Suprapubic skin (tissue), 4 donors: ENCODE measurements at regions not wholly inside any gene's neighbourhood (a gene's known extent, or its start where the extent isn't known, plus 50 kb on each side); places are given as distances from the start of the nearest gene placed in this dataset.
"Not testable (repeated sequence)": the region's sequence is repeated elsewhere in the genome, so short reads cannot be mapped to it uniquely, and the experiment has no call there.

Experiments
- DNase-seq, 2 donors: peaks; one replicate each; pipeline ENCODE4 v3.0.0-alpha.2; 2019; ENCODE audit warnings: low spot score in 2 of 2
- H3K27ac ChIP-seq: fragments of 200-600 bp; sonication (generic); one replicate; pipeline ENCODE4 v1.5.1; 2019
- H3K27me3 ChIP-seq: fragments of 200-600 bp; sonication (generic); one replicate; pipeline ENCODE4 v1.5.1; 2019
- H3K36me3 ChIP-seq: fragments of 200-600 bp; sonication (generic); one replicate; pipeline ENCODE4 v1.5.1; 2019
- H3K4me1 ChIP-seq: fragments of 200-600 bp; sonication (generic); one replicate; pipeline ENCODE4 v1.5.1; 2019
- H3K4me3 ChIP-seq: fragments of 200-600 bp; sonication (generic); one replicate; pipeline ENCODE4 v1.5.1; 2019; ENCODE audit warnings: mild to moderate bottlenecking
- H3K9me3 ChIP-seq: fragments of 200-600 bp; sonication (generic); one replicate; pipeline ENCODE4 v1.5.1; 2019
- EP300 ChIP-seq: sonication (generic); formaldehyde crosslinking; IDR thresholded peaks from one replicate; pipeline ENCODE4 v1.6.1; 2017; ENCODE audit warnings: antibody characterized with exemption
- POLR2A ChIP-seq, 2 donors: fragments of 450-650 bp; IDR thresholded peaks; one replicate each; pipeline ENCODE4 v1.6.1; 2017; ENCODE audit warnings: antibody characterized with exemption in 2 of 2, mild to moderate bottlenecking in 2 of 2, moderate library complexity in 2 of 2
- POLR2AphosphoS5 ChIP-seq, 3 donors: sonication (generic); formaldehyde crosslinking; IDR thresholded peaks; one replicate each; pipeline ENCODE4 v1.6.1; 2017; ENCODE audit warnings: antibody characterized with exemption in 3 of 3
- WGBS: methylation state at CpG from one replicate; pipeline ENCODE4 v1.1.5; 2018; 5-methylcytosine and 5-hydroxymethylcytosine counted together
- TF ChIP-seq, protein P1 (sequence below), 2 donors: fragments of 200-600 bp in 1 of 2; fragments of 450-650 bp in 1 of 2; sonication (generic) in 1 of 2; IDR thresholded peaks; one replicate each; pipeline ENCODE4 v1.5.1; 2016 to 2019; ENCODE audit warnings: antibody characterized with exemption in 2 of 2, mild to moderate bottlenecking in 1 of 2, moderate library complexity in 1 of 2

DNA sequence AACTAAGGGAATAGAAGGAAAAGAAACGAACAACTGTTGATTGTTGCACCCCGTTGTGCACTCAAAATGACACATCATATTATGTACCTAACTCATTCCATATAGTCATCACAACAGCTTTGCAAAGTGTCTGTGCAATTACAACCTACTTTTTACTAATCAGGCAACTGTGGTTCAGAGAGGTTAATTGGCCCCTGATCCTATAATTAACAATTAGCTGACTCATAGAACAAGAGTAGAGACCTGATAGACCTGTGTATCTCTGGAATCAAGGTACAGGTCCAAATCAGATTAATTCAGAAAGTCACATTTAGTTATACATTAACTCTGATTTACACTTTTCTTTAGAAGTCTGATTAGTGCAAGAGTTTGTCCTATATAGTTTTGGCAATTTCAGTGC lies 122.5 kb upstream of the CDK13 start:
- DNase-seq: no peak
- H3K27me3 ChIP-seq: peaks cover 15% of the 10 kb centered on the region
- H3K4me1 ChIP-seq: peaks cover under 1% of the 10 kb centered on the region
- H3K27ac ChIP-seq: no peak overlapping the region
- H3K36me3 ChIP-seq: no peaks in the 10 kb centered on the region
- TF ChIP-seq POLR2AphosphoS5 (IDR thresholded peaks at IDR 0.05) (no peak), EP300 (no peak)
- TF ChIP-seq, protein P1, sequence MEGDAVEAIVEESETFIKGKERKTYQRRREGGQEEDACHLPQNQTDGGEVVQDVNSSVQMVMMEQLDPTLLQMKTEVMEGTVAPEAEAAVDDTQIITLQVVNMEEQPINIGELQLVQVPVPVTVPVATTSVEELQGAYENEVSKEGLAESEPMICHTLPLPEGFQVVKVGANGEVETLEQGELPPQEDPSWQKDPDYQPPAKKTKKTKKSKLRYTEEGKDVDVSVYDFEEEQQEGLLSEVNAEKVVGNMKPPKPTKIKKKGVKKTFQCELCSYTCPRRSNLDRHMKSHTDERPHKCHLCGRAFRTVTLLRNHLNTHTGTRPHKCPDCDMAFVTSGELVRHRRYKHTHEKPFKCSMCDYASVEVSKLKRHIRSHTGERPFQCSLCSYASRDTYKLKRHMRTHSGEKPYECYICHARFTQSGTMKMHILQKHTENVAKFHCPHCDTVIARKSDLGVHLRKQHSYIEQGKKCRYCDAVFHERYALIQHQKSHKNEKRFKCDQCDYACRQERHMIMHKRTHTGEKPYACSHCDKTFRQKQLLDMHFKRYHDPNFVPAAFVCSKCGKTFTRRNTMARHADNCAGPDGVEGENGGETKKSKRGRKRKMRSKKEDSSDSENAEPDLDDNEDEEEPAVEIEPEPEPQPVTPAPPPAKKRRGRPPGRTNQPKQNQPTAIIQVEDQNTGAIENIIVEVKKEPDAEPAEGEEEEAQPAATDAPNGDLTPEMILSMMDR (IDR thresholded peaks at IDR 0.05): no peak
- no peaks in the 10 kb centered on the region for H3K9me3 ChIP-seq
- no peak overlapping the region for H3K4me3 ChIP-seq
- 78% methylated on average over 2 of the region's 2 CpGs for WGBS

DNA sequence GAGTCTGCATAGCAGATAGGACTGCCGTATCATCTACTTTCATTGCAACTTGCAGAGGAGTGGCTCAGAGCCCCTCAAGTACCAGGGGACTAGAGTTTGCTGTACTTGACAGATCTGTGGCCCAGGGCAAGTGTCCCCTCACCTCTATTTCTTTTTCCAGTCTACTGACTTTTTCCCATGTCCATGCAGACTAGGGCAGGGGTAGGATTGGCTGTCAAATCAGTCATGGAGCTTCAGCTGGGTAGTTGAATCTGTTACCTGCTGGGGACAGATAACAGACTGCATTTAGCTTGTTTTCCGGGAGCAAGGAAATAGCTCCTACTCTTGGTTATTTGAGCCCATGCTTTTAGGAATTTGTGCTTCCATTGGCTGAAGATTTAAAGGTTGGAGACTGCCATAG lies 121.0 kb upstream of the CDK13 start:
- no peaks in the 10 kb centered on the region for H3K36me3 ChIP-seq
- WGBS: 89% methylated on average over 2 of the region's 2 CpGs
- TF ChIP-seq EP300 (no peak), POLR2AphosphoS5 (IDR thresholded peaks at IDR 0.05) (no peak), POLR2A (IDR thresholded peaks at IDR 0.05) (no peak)
- TF ChIP-seq, protein P1 (IDR thresholded peaks at IDR 0.05): no peak
- H3K4me3 ChIP-seq: no peak overlapping the region
- no peak for DNase-seq
- peaks cover 23% of the 10 kb centered on the region for H3K27me3 ChIP-seq
- no peak overlapping the region for H3K27ac ChIP-seq
- H3K4me1 ChIP-seq: peaks cover 10% of the 10 kb centered on the region
- no peaks in the 10 kb centered on the region for H3K9me3 ChIP-seq

DNA sequence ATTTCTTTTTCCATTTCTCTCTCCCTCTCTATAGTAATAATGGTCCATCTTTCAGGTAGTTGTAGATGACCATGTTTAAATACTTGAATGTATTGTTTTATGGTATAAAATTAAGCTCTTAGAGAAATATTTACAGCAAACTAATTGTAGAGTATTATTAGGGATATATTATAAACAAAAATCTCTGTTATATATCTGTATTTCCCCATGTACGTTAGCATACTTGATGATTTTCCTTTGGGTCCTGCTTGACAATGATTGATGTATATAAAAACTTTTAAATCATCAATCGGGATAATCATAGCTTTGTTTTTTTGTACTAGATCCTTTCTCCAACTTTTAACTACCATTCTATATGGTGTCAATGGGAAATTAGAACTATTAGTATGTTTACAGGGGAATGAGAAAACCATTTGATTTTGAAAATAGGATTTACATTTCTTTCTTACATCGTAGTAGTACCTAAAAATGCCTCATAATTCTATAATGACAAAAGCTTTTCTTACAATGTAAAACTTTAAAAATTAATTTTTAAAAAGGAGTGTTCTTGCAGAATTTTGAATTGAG lies 117.5 kb upstream of the CDK13 start:
- H3K27ac ChIP-seq: no peak overlapping the region
- no peaks in the 10 kb centered on the region for H3K9me3 ChIP-seq
- H3K36me3 ChIP-seq: no peaks in the 10 kb centered on the region
- 62% methylated on average over 3 of the region's 3 CpGs for WGBS
- H3K27me3 ChIP-seq: peaks cover 21% of the 10 kb centered on the region
- peaks cover 10% of the 10 kb centered on the region for H3K4me1 ChIP-seq
- no peak for DNase-seq
- H3K4me3 ChIP-seq: peak overlapping the region; percentile 52
- TF ChIP-seq, protein P1 (IDR thresholded peaks at IDR 0.05): no peak
- TF ChIP-seq POLR2AphosphoS5 (IDR thresholded peaks at IDR 0.05) (no peak), EP300 (no peak), POLR2A (IDR thresholded peaks at IDR 0.05) (no peak)

DNA sequence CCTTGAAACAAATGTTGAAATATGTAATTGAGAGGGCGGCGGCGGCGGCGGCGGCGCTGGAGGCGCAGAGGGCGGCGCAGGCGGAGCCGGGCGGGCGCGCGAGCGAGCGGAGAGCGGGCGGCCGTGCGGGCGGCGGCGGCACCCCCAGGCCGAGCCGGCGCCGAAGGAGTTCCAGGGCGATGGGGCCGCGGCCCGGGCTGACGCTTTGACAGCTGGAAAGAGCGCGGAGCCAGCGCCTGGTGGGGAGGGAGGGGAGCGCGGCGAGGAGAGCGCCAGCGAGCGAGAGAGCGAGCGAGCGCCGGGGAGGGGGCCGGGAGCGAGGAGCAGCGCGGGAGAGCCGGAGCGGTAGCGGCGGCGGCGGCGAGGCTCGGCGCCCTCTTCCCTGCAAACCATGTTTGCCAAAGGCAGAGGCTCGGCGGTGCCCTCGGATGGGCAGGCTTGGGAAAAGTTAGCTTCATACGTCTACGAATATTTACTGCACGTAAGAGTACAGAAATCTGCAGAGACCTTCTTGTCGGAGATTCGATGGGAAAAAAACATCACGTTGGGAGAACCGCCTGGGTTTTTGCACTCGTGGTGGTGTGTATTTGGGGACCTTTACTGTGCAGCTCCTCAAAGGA lies 116.8 kb upstream of the CDK13 start:
- not testable (repeated sequence) for H3K27ac ChIP-seq, H3K9me3 ChIP-seq, H3K36me3 ChIP-seq, H3K4me1 ChIP-seq
- peaks cover 21% of the 10 kb centered on the region for H3K27me3 ChIP-seq
- under 1% methylated on average over 70 of the region's 71 CpGs for WGBS
- DNase-seq: peak in 1 of 2 donors; percentile 59
- peak overlapping the region; percentile 52 for H3K4me3 ChIP-seq

DNA sequence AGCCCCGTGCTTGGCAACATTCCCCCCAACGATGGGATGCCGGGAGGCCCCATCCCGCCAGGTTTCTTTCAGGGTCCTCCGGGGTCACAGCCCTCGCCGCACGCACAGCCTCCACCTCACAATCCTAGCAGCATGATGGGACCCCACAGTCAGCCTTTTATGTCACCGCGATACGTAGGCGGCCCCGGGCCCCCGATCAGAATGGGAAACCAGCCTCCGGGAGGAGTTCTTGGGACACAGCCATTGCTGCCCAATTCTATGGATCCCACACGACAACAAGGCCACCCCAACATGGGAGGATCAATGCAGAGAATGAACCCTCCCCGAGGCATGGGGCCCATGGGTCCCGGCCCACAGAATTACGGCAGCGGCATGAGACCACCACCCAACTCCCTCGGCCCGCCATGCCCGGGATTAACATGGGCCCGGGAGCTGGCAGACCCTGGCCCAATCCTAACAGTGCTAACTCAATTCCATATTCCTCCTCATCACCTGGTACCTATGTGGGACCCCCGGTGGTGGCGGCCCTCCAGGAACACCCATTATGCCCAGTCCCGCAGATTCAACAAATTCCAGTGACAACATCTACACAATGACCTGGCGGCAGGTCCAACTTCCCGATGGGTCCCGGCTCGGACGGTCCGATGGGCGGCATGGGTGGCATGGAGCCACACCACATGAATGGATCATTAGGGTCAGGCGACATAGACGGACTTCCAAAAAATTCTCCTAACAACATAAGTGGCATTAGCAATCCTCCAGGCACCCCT lies 116.0 kb upstream of the CDK13 start:
- Histone ChIP-seq H3K27me3 (peaks cover 21% of the 10 kb centered on the region), H3K4me3 (peak overlapping the region; percentile 52)
- H3K36me3 ChIP-seq, DNase-seq, H3K4me1 ChIP-seq, H3K9me3 ChIP-seq, H3K27ac ChIP-seq: not testable (repeated sequence)
- 31% methylated on average over 22 of the region's 36 CpGs for WGBS

DNA sequence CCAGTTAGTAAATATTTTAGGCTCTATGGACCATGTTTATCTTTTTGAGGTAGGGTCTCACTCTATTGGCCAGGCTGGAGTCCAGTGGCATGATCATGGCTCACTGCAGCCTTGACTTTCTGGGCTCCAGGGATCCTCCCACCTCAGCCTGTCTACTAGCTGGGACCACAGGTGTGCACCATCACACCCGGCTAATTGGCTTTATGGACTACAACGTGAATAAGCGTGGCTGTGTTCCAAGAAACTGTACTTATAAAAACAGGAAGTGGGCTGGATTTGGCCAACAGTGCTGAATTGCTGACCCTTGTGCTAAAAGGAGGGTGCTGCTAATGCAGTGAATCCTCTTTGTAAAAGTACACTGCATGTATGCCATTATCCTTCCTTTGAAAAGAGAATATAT lies 111.7 kb upstream of the CDK13 start:
- H3K4me1 ChIP-seq: peaks cover 6% of the 10 kb centered on the region
- no peaks in the 10 kb centered on the region for H3K36me3 ChIP-seq
- H3K27ac ChIP-seq: no peak overlapping the region
- no peak for DNase-seq
- TF ChIP-seq, protein P1 (IDR thresholded peaks at IDR 0.05): no peak
- no peak for TF ChIP-seq POLR2AphosphoS5 (IDR thresholded peaks at IDR 0.05)
- H3K27me3 ChIP-seq: peaks cover 17% of the 10 kb centered on the region
- no peak overlapping the region for H3K4me3 ChIP-seq
- 19% methylated on average over 3 of the region's 3 CpGs for WGBS
- no peaks in the 10 kb centered on the region for H3K9me3 ChIP-seq
